H1 (cell line): ENCODE measurements at regions not wholly inside any gene's neighbourhood (a gene's known extent, or its start where the extent isn't known, plus 50 kb on each side); places are given as distances from the start of the nearest gene placed in this dataset.

Source experiments
- ATF2 ChIP-seq: IDR thresholded peaks from 2 replicates; pipeline ENCODE4 v1.6.1; 2012; ENCODE audit warnings: low read length, inconsistent platforms
- JUND ChIP-seq: IDR thresholded peaks from 2 replicates; pipeline ENCODE4 v1.6.1; 2011; ENCODE audit warnings: mild to moderate bottlenecking, improper control_type of control experiment, low read length

- TF ChIP-seq ATF2: no peak
- TF ChIP-seq JUND: no peak
These were observed 384.7 kb downstream of the ALG10 start (continued) for GRCh38 chr12:34406996-34407300.
